OCI-LY1 (cell line): ENCODE measurements at regions not wholly inside any gene's neighbourhood (a gene's known extent, or its start where the extent isn't known, plus 50 kb on each side); places are given as distances from the start of the nearest gene placed in this dataset.

Source experiments
- CTCF ChIP-seq: fragments of 200-600 bp; sonication (generic), shearing (Covaris generic); IDR thresholded peaks from 2 replicates; pipeline ENCODE4 v1.5.1; 2017; ENCODE audit warnings: mild to moderate bottlenecking, antibody characterized with exemption, low read length, moderate library complexity, mixed read lengths
- EZH2 ChIP-seq: fragments of 200-600 bp; sonication (generic), shearing (Covaris generic); IDR thresholded peaks from 2 replicates; pipeline ENCODE4 v1.8.0; 2017; ENCODE audit warnings: borderline replicate concordance, mixed run types, mild to moderate bottlenecking, antibody characterized with exemption, low read length, moderate library complexity, mixed read lengths

DNA sequence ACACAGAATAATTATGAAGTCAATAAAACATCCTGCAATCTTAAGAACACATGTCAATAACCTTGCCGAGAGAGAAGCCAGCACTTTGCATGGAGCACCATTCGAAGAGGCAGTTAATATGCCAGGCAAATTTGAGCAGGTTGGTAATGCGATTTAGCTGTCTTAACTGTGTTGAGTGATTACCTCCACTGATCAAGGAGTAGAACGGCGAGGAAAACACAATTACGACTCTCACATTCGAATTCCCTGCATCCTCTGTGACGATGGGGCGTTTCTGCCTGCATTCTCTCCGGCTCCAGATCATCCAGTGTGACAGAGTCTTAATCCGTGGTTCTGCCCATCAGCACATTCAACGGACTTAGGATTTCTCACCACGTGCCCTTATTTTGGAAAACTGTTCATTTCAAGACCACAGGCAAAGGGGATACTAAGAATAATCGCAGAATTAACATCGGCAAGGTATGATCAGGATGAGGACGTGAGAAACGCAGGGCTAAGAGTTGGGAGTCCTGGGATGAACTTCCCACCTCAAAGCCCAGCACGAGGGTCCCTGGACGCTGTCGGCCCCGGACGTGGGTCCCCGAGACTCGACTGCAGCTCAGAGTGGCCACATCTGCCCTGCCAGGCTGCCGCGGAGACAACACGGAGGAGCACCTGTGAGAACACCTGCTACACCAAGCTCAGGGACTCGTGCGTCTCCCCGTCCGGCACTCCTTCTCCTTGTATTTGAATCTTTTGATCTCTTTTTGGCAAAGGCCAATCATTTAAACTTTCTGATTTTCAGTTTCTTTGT, 499.2 kb upstream of the SALL3 start:
- no peak for TF ChIP-seq EZH2
- no peak for TF ChIP-seq CTCF
